GM18868 (cell line): ENCODE measurements at regions not wholly inside any gene's neighbourhood (a gene's known extent, or its start where the extent isn't known, plus 50 kb on each side); places are given as distances from the start of the nearest gene placed in this dataset.
"Not testable (repeated sequence)": the region's sequence is repeated elsewhere in the genome, so short reads cannot be mapped to it uniquely, and the experiment has no call there.

Experiments used
- ATAC-seq: cut with Tn5 transposase; IDR thresholded peaks from one replicate; pipeline ENCODE4 v1.9.1; 2021; ENCODE audit warnings: mild to moderate bottlenecking, moderate library complexity; ENCODE audit not compliant: unreplicated experiment

DNA sequence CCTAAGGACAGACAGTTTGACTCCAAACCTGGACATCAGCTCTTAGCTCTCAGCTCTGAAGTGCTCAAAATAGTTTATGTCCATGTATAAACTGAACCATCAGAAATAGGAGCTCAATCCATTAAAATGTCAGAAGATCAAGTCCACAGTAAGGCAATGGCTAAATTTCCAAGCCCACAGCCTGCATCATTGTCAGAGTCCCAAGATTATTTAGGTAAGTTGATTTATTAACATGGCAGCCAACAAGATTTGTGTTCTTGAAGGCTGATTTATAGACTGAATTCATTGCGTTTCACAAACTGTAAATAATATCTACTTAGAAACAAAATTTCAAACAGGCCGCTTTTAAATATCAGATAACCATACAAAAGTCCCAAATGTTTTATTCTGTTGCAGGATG, 286.5 kb upstream of the ADGRL3 start:
- no peak for ATAC-seq

DNA sequence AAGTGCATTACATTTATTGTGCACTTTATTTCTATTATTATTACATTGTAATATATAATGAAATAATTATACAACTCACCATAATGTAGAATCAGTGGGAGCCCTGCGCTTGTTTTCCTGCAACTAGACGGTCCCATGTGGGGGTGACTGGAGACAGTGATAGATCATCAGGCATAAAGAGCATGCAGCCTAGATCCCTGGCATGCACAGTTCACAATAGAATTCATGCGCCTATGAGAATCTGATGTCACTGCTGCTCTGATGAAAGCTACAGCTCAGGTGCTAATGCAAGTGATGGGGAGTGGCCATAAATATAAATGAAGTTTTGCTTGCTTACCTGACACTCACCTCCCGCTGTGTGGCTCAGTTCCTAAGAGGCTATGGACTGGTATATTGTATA, 278.4 kb upstream of the ADGRL3 start:
- ATAC-seq, result not testable (repeated sequence)

DNA sequence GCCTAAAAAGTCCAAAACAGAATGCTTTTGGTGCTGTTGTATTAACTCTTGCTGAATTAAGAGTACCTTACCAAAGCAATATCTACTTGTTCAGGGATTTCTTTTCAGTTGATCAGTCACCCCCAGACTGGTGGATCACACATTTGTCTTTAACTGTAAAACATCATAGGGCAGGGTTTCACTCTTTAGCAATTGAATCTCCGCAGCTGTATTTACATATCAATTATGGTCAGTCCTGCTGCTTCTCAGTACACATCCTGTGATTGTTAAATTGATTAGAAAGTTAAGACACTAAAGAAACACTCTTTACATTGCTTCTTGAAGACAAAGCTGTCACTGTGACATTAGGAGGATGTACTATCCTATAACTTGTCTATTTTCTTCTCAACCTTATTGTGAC, 277.1 kb upstream of the ADGRL3 start:
- ATAC-seq, result no peak

DNA sequence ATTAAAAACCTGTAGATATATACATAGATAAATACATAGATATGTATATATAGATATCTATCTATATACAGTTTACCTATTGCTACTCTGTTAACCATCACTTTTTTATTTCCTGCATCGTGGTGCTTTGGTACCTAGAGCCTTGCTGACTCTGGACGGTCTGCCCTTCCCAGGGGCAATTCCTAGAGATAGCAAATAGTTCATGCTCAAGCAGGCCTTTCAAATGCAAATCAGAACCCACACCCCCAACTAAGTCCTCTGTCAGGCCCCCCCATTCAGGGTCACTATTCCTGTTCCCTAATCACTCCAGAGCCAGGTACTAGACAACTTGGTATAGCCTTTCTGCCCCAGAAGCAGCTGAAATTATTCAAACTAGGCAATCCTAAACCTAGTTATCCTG, 273.5 kb upstream of the ADGRL3 start:
- no peak for ATAC-seq

DNA sequence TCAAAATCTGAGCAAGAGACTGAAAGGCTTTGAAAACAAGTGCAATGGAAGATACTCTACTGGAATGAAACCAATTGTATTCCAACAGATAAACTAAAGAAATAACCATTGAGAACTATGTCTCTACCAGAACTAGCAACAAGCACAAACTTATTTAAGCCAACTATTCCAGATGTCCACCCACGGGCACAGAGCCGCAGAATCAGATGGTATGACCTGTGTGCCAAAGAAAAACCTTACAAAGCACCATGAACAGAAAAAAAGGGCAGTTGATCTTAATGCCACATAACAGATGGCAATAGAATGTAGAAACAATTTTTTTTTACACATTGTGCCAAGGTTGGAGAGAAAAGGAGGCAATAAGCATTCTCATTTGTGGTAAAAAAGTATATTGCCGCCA, 269.3 kb upstream of the ADGRL3 start:
- no peak for ATAC-seq

DNA sequence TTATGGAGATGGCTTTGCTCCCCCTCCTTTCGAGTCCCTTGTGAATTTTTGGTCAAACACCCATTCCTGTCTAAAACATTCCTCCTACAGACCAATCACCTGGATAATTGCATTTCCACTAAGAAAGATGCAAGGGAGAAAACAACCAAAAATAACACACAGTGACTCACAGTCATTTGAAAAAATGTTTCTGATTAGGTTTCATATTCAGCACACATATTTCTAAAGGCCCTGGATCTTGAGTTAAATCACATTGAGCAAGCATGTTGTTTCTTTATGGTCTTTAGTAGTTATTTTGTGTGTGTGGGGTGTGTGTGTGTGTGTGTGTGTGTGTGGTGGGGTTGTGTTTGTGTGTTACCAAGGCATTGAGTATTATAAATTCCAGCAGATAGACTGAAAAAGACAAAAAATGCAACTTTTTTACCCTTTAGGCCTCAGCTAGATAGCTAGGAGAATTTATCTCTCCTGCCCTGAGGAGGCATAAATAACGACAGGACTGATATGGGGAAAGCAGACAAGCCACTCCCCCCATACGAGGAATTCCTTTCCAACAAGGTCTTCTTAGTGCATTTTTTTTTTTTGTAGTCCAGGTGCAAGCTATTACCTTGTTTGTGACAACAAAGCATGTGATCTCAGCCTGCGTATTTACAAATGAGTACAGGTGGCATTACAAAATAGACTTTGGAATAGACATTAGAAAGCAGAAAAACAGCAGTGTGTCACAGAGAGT, 265.4 kb upstream of the ADGRL3 start:
- ATAC-seq, result no peak

DNA sequence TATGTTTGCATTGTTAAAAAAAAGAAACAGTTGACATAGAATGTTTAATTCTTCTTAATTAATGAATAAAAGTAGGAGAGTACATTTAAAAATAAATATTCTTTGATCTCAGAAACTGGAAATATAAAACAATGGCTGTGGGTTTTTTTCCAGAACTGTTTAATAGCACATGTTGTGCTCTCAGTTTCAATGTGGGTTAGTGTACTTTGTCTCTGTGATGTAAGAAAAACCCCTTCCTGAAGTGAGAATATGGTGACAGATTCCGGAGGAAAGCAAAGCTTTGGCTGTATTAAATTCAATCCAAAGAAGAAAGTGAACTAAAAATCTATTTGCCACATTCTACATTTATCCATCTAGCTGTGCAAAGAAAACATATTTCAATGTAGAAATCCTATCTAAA, 261.9 kb upstream of the ADGRL3 start:
- no peak for ATAC-seq

DNA sequence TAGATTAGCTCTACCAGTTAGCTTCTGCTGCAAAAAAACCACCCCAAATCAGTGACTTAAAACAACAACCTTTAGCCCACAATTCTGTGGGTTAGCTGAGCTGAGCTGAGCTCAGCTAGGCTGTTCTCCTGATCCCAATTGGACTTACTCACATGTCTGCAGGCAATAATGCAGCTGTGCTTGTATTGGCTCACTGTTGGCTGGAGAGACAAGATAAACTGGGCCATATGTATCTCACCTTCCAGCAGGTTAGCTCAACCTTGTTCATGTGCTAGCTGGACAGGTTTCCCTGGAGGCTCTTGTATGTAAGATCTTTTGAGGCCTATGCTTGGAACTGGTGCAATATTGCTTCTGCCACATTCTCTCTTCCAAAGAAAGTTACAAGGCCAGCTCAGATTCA, 261.5 kb upstream of the ADGRL3 start:
- no peak for ATAC-seq

DNA sequence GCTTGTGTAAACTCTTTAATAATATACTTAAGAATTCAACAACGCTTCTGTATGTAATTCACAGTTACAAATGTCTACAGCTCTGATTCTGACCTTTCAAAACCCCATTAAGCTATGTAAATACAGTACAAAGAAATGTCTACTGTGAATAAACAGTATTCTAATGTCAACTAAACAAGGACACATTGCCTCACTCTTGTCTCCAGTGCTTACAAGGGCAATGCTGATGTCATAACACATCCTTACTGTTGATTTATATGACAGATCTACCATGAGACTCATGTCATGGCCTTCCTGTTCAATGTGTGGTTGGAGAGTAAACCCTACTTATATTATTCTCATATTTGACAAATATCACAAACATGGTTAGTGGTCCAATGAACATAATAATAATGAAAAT, 256.1 kb upstream of the ADGRL3 start:
- no peak for ATAC-seq

DNA sequence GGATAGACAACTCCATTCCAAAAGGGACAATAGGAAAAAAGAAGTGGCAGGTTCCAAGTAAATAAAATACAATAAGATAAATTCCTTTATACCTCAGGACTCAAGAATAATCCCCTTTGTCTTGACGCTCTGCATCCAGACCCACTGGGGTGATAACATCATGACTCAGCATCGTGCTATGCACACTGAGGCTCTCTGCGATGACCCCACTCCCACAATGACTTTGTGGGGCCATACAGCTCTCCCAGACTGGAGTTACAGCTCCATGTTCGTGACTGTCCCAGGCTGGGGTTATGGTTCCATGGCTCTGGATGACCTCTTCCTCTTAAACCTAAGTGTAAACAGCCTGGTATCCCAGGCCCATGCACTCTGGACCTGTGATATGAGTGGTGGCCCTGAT, 254.5 kb upstream of the ADGRL3 start:
- no peak for ATAC-seq

DNA sequence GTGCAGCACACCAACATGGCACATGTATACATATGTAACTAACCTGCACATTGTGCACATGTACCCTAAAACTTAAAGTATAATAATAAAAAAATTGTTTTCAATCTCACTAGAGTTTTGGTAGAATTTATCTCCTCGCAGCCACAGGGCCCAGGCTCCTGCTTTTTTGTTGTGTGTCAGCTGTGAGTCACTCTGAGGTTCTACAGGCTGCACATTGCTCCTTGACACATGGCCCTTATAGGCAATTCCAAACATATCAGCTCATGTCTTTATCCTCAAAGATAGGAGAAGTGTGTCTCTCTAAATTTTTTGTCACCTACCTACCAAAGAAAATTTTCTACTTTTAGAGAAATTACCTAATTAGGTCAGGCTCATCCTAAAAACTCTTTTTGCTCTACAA, 252.1 kb upstream of the ADGRL3 start:
- ATAC-seq, result no peak

DNA sequence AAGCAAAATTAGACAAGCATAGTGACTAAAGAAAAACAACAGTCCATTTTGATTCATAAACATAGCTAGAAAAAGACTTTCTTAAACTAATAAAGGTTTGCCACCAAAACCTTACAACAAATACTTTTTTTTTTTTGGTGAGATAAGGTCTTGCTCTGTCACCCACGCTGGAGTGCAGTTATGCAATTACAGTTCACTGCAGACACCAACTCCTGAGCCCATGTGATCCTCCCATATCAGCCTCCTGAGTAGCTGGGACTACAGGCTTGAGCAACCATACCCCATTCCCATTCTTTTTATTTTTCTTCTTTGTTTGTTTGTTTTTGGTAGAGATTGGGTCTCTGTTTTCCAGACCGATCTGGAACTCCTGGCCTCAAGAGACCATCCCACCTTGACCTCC, 247.2 kb upstream of the ADGRL3 start:
- no peak for ATAC-seq

DNA sequence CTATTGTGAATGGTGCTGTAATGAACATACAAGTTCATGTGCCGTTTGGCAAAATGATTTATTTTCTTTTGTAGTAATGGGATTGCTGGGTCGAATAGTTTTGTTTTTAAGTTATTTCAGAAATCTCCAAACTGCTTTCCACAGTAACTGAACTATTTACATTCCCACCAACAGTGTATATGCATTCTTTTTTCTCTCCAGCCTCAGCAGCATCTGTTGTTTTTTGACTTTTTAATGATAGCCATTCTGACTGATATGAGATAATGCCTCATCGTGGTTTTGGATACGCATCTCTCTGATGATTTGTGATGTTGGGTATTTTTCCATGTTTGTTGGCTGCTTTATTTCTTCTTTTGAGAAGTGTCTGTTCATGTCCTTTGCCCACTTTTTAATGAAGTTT, 246.3 kb upstream of the ADGRL3 start:
- no peak for ATAC-seq

DNA sequence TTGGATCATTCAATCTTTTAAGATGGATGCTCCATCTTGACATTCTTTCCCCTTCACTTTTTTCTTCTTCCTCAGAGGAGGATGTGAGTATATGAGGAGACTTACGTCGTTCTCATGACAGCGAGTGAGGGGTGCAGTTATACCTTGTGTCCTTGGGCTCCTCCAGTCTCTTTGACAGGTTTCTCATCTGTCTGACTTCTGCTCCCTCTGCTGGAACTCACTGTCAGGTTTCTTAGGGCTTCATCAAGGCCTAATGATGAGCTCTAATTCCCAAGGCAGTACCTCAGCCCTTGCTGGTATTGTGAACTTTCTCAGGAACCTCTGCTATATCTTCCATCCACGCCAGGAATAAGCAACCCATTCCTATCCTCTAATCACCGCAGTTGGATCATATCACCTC, 237.8 kb upstream of the ADGRL3 start:
- ATAC-seq, result no peak

DNA sequence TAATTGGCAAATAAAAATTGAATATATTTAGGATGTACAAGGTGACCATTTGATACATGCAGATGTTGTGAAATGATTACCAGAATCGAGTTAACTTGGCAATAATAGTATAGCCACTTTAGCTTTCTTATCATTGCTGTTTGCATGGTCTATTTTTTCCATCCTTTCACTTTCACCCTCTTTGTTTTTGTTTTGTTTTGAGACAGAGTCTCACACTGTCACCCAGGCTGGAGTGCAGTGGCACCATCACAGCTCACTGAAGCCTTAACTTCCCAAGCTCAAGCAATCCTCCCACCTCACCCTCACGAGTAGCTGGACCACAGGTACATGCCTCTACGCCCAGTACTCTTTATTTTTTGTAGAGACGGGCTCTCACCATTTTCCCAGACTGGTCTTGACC, 218.6 kb upstream of the ADGRL3 start:
- ATAC-seq, result no peak

DNA sequence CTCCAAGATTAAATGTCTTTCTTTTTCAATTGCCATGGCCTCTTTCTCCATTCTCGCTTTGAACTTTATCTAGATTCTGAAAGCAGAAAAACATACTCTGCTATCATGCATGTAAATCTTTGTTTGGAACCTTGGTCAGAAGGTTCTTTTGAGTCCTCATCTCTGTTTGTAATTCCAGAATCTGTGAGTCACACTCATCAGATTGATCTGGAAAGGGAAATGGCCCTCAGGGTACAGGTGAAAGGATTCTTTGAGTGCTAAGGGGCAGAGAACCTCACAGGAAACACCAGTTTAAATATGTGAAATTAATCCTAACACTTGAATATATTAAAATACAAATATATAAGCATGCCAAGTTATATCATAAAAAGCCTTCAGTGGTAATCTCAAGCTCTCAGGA, 211.0 kb upstream of the ADGRL3 start:
- ATAC-seq, result no peak

DNA sequence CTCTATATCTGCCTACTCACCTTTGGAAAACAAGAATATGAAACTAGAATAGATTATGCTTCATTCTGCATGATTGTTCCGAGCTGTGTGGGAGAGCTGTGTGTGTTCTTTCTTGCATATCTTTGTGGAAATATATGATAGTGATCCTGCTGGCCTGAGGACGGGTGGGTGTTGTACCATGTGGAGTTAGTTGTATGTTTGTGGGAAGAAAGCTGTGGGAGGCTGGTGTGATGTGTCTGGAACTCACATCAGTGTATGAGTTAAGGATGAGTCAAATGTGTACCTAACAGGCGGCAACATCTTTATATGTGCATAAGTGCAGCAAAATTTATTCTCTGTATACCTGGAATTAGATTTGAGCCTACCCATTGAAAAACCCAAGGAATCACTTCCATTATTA, 208.1 kb upstream of the ADGRL3 start:
- ATAC-seq, result no peak

DNA sequence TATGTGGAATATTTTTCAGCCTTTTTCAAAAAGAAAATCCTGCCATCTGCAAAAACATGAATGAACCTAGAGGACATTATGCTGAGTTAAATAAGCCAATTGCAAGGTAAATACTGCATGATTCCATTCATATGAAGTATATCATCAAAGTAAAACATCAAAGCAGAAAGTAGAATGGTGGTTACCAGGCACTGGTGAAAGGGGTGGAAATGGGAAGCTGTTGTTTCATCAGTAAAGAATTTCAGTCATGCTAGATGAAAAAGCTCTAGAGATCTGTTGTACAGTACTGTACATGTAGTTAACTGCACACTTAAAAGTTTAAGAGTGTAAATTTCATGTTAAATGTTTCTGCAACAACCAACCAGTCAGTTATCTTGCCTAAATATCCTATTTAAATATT, 196.8 kb upstream of the ADGRL3 start:
- ATAC-seq, result no peak

DNA sequence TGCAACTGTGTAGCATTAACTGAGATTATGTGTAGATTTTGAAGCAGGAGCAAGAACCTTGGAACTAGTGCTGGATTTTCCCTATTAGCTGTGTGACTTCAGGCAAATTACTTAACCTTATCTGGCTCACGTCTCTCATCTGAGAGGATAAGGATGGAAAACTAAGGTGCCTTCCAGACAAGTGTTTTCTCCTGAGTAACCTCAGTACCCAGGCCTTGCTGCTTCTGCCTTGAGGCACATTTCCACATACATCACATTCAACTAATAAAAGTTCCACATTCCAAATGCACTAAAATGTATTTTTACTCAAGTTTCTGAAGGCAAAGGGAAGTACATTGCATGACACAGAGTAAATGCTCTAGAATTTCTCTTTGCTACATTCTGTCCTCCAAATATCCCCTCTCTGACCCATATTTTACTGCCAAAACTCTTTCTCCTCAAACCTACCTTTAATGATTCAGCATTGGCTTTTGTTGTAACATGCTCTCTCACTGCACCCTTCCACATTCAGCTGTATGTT, 195.4 kb upstream of the ADGRL3 start:
- no peak for ATAC-seq

DNA sequence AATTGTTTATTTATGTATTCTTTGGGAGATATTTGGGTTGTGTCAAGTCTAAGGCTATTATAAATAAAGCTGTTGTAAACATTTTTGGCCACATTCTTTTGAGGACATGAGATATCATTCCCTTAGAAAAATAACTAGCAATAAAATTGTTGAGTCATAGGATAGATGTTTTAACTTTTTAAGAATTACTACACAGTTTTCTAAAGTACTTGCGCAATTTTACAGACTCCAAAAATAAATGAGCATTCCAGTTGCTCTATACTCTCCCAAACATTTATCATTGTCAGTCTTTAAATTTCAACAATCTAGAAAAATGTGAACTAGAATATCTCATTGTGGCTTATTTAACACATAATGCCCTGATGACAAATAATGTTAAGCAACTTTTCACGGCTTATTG, 189.1 kb upstream of the ADGRL3 start:
- ATAC-seq, result no peak

DNA sequence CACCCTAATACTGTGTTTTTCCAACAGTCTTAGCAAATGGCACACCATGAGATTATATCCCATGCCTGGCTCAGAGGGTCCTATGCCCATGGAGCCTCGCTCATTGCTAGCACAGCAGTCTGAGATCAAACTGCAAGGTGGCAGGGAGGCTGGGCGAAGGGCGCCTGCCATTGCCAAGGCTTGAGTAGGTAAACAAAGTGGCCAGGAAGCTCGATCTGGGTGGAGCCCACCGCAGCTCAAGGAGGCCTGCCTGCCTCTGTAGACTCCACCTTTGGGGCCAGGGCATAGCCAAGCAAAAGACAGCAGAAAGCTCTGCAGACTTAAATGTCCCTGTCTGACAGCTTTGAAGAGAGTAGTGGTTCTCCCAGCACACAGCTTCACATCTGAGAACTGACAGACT, 188.2 kb upstream of the ADGRL3 start:
- not testable (repeated sequence) for ATAC-seq

DNA sequence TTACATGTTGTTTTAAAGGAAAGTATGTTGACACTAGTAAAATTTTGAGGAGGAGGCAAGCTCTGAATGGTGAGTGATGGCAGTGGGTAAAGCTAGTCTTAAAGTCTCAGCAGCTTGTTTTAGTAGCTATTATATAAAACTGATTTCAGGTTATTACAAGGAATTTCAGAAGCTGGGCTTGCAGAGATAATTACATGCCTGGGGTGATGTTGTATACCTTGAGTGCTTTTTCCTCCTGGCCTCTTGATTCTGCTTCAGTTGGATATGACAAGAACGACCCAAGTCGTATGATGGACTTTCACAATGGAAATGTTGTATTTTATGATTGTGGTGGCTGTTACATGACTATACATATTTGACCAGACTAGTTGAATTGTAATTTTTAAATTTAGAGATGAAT, 175.5 kb upstream of the ADGRL3 start:
- ATAC-seq, result no peak

DNA sequence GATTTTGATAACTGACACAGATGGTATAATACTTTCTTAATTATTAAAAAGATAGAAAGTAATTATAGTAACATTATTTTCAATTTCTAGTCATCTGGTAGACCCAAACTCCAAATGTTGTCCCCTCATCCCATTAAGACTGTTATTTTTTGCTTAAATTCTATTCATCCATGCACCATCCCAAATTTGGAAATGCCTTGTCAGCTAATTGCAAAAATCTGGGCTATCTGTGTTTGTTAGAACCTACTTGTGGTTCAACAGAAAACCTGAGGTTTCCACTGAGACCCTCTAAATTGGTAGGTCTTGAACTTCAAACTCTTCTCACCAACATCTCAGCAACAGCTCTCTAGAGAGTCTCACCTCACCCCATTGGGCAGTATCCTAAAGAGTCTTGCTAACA, 172.2 kb upstream of the ADGRL3 start:
- no peak for ATAC-seq
